ENCODE measurements at regions not wholly inside any gene's neighbourhood (a gene's known extent, or its start where the extent isn't known, plus 50 kb on each side); places are given as distances from the start of the nearest gene placed in this dataset. TPM values are rescaled to one million over a fixed set of nuclear protein-coding genes. Genes with fewer than 3 reads are reported as not detected.

DNA sequence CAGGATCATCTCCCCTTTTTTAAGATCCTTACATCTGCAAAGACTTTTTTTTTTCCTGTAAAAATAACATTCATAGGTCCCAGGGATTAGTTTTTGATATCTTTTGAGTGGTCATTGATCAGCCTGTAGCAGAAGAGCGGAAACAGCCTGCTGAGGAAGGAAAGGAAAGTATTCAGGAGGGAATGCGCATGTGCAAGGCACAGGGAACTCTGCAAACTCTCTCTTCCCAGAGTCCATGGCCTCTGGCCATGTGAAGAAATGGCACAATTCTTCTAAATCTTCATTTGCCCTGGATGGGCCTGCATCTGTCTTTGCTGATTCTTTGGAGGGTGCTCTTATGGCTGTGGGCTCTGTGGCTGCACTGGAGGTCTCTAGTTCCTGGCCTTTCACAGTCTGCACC, 60.1 kb upstream of the SKOR2 start:
- H3K27me3 ChIP-seq (ENCODE audit: control insufficient read depth in 2 of 2, insufficient read depth in 2 of 2, low read length in 2 of 2): no peaks in the 10 kb centered on the region; a peak in 1 of 5 replicates

More for the DNA sequence above, 60.1 kb upstream of the SKOR2 start:
- no peak overlapping the region for H2AFZ ChIP-seq (ENCODE audit: low read depth, low read length)
- peak; percentile 47 to 59; a peak in 3 of 4 replicates for TF ChIP-seq NRF1 (conservative IDR thresholded peaks at IDR 0.05 in 1 of 2, IDR thresholded peaks at IDR 0.05 in 1 of 2)
- TF ChIP-seq, protein P1, sequence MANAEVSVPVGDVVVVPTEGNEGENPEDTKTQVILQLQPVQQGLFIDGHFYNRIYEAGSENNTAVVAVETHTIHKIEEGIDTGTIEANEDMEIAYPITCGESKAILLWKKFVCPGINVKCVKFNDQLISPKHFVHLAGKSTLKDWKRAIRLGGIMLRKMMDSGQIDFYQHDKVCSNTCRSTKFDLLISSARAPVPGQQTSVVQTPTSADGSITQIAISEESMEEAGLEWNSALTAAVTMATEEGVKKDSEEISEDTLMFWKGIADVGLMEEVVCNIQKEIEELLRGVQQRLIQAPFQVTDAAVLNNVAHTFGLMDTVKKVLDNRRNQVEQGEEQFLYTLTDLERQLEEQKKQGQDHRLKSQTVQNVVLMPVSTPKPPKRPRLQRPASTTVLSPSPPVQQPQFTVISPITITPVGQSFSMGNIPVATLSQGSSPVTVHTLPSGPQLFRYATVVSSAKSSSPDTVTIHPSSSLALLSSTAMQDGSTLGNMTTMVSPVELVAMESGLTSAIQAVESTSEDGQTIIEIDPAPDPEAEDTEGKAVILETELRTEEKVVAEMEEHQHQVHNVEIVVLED (CRISPR knock-in tag; IDR thresholded peaks at IDR 0.05): no peak
- no peaks in the 10 kb centered on the region for H3K9me3 ChIP-seq (replicated peaks; ENCODE audit: control insufficient read depth, insufficient read depth, low read depth, low read length)
- H3K9ac ChIP-seq (ENCODE audit: insufficient read depth in 1 of 2, low read depth in 2 of 2, low read length in 2 of 2): no peak overlapping the region
- H3K4me2 ChIP-seq (ENCODE audit: insufficient read depth, low read length): no peak overlapping the region
- no peaks in the 10 kb centered on the region for H3K79me2 ChIP-seq (ENCODE audit: control insufficient read depth, insufficient read depth, low read length)
- no peaks in the 10 kb centered on the region for H4K20me1 ChIP-seq (replicated peaks; ENCODE audit: control insufficient read depth, insufficient read depth, low read length)
- H3K4me3 ChIP-seq: no peak overlapping the region
- H3K9me1 ChIP-seq (ENCODE audit: control insufficient read depth, insufficient read depth, low read length): no peaks in the 10 kb centered on the region
- intact Hi-C loops (cut with micrococcal nuclease) (no loop called here), in situ Hi-C loops (cut with MboI) (no loop called here)
- ChIA-PET POLR2A (no interaction called here), CTCF (ENCODE audit: low intra/inter-chr PET ratio) (no interaction called here)
- BruUV-seq (replicated peaks): no TSS peak
- no peaks in the 10 kb centered on the region for H3K36me3 ChIP-seq (ENCODE audit: control insufficient read depth, insufficient read depth, low read length)
- FAIRE-seq: no peak
- ATAC-seq: no peak
- WGBS (ENCODE audit: insufficient coverage, low coverage, missing lambda C conversion rate): no CpG with 5 or more reads among the region's 2 CpGs
- H3K4me1 ChIP-seq (replicated peaks in 1 of 2; ENCODE audit: control insufficient read depth in 2 of 2, insufficient read depth in 2 of 2, low read length in 2 of 2): no peaks in the 10 kb centered on the region
- no peak for DNase-seq (ENCODE audit: extremely low read depth in 1 of 4, low spot score in 3 of 4)
- H3K27ac ChIP-seq (ENCODE audit: extremely low read depth, low read depth, low read length): no peak overlapping the region

Small RNA genes in the stretch of these regions (microRNA-seq; reads per million reads assigned to microRNA genes)
- gene MIR4527 (ENCODE audit: borderline microRNAs expressed): not detected

Small RNA genes in the stretch of these regions (small RNA-seq; reads per million reads assigned to genes)
- gene MIR4527: not detected

Measured in K562 (cell line).